NOMO-1 (cell line): ENCODE measurements at regions not wholly inside any gene's neighbourhood (a gene's known extent, or its start where the extent isn't known, plus 50 kb on each side); places are given as distances from the start of the nearest gene placed in this dataset.
"Not testable (repeated sequence)": the region's sequence is repeated elsewhere in the genome, so short reads cannot be mapped to it uniquely, and the experiment has no call there.

Experiments used
- DNase-seq, 2 experiments: peaks; one replicate each; lab custom pipeline; 2025; ENCODE audit not compliant: unreplicated experiment in 2 of 2; lab: John Stamatoyannopoulos, UW

- not testable (repeated sequence) for DNase-seq
These were observed 246.9 kb upstream of the PLGLB2 start for GRCh38 chr2:87500951-87501350.

DNA sequence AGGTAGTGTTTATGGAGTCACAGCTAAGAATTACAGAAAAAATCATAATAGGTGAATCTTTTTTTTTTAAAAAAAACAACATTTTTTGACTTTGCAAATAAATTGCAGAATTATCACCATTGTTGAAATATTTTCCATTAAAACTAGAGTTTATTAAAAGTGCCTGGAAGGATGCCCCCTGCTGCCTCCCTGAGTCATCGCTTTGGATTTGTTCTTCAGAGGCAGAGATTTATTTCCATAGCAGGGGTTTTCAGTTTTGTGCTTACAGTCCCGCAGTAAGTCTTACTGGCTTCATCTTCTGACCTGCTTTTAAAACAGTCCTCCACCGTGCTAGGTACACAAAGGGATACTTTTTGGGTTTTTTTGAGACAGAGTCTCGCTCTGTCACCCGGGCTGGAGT lies 244.9 kb upstream of the PLGLB2 start:
- DNase-seq: not testable (repeated sequence)

- not testable (repeated sequence) for DNase-seq
These were observed 242.6 kb upstream of the PLGLB2 start for GRCh38 chr2:87505239-87505638.

- DNase-seq: not testable (repeated sequence)
These were observed 242.0 kb upstream of the PLGLB2 start for GRCh38 chr2:87505909-87506308.

GRCh38 chr2:87507378-87508348 lies 240.2 kb upstream of the PLGLB2 start:
- DNase-seq: not testable (repeated sequence)

DNA sequence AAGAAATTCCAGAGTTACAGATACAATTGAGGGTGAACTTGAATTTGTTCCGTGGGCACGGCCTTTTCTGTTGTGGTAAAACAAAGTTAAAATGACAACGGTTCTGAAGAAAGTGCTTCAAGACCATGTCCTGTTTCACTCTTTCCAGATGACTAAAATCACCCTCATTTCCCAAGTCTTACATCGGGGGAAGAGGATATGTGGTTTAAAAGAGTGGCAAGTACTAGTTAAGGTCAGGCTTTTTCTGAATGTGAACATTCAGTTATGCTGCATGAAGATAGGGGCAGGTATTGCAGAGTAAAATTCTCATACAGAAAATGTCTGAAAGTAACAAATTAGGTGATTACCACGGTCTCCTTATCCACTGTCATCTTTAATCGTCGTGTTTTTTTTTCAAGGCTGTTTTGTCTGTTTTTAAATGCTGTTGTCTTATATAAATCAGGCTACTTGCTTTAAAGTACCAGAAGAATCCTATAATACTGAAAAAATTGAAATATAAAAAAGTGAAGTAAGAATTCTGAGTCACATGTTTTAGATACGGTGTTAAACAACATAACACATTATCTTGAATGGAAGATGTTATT lies 236.6 kb upstream of the PLGLB2 start:
- DNase-seq: not testable (repeated sequence)

- DNase-seq: not testable (repeated sequence)
These were observed 234.9 kb upstream of the PLGLB2 start for GRCh38 chr2:87512864-87513530.

GRCh38 chr2:87514034-87514433 lies 233.9 kb upstream of the PLGLB2 start:
- DNase-seq: not testable (repeated sequence)

- not testable (repeated sequence) for DNase-seq
These were observed 233.4 kb upstream of the PLGLB2 start for GRCh38 chr2:87514515-87514914.

- DNase-seq: not testable (repeated sequence)
These were observed 232.7 kb upstream of the PLGLB2 start for GRCh38 chr2:87515226-87515625.

GRCh38 chr2:87515875-87516274 lies 232.0 kb upstream of the PLGLB2 start:
- DNase-seq: not testable (repeated sequence)

GRCh38 chr2:87516369-87516967 lies 231.4 kb upstream of the PLGLB2 start:
- not testable (repeated sequence) for DNase-seq

- not testable (repeated sequence) for DNase-seq
These were observed 230.4 kb upstream of the PLGLB2 start for GRCh38 chr2:87517438-87517837.

DNA sequence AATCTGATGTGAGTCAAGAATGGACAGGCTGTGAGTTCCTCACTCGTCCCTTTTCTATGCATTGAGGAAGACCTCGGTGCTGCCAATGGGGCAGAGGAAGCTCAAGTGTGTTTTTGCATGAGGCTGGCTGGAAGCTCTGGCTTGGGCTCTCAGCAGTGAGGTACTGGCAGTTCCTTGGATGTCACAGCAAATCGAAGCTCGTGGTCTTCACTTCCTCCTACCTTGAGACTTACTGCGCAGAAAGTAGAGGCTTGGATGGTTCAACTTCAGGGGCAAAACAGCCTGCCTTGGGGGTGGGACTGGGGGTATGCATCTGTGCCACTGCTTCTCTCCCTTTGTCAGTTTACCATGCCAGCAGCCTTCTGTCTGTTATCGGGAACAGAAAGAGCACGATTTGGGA lies 229.8 kb upstream of the PLGLB2 start:
- not testable (repeated sequence) for DNase-seq

GRCh38 chr2:87518547-87518946 lies 229.3 kb upstream of the PLGLB2 start:
- DNase-seq: not testable (repeated sequence)

DNA sequence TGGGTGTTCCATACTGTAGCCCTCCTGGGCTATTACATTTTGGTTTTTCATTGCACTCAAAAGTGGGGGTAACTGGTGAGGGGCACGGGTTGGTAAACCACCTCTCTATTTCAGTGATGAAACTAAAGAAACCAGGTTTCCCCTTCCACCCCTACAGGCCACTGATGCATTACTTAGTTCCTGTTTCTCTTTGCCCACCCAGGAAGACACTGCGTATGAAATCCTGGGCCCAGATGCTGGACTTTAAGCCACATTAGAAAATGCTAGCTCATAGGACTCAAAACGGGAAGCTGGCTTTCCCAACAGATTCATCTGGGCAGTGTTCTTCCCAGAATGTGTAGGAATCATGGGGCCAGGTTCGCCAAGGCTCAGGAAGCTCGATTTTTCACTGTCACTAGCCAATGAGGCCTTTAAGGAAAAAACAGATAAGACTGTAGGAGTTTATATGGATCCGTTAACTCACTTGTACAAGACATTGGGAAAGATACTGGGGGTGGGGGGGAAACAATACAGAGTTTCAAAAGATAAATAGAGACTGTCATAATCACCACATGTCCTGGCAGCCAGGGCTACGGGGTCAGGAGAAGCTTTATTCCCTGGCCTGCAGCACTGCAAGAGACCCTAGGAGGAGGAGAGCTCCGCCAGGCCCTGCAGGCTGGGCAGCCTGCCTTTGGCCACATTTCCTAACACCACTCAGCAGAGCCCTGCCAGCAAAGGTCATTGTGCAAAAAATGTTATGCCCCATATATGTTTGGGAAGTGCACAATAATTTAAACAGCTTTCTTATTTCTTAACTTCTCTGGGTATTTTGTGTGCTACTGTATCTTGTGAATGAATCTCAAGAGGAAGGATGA lies 228.5 kb upstream of the PLGLB2 start:
- not testable (repeated sequence) for DNase-seq

- DNase-seq: not testable (repeated sequence)
These were observed 226.8 kb upstream of the PLGLB2 start for GRCh38 chr2:87521057-87521456.

DNA sequence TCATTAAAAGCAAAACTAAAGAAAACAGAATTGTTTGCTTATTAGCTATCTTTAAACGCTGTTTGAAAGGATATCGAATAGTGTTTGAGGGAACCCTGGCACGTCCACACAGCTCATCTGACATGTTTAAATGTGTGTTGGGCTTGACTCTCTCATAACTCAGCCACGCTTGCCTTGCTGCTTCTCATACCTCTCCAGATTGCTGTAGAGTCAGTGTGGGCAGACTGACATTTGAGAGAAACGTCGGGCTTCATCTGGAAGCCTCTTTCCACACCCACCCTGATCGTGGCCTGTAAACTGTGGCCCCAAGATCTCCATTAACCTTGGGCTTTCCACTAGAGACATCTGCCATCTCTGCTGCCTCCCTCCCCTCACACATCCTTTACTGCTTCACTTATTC lies 226.4 kb upstream of the PLGLB2 start:
- DNase-seq: not testable (repeated sequence)

- DNase-seq: not testable (repeated sequence)
These were observed 223.2 kb upstream of the PLGLB2 start for GRCh38 chr2:87524619-87525188.
